ENCODE measurements at regions not wholly inside any gene's neighbourhood (a gene's known extent, or its start where the extent isn't known, plus 50 kb on each side); places are given as distances from the start of the nearest gene placed in this dataset.

- no peak overlapping the region for H3K27ac ChIP-seq
- no peaks in the 10 kb centered on the region for H4K20me1 ChIP-seq (ENCODE audit: insufficient read depth)
- no peaks in the 10 kb centered on the region for H3K9me3 ChIP-seq (ENCODE audit: low read depth)
- no peak for DNase-seq
- in situ Hi-C loops (cut with MboI): no loop called here
- H3K27me3 ChIP-seq (replicated peaks; ENCODE audit: insufficient read depth): no peaks in the 10 kb centered on the region
- 83 to 84% methylated on average over 10 of the region's 10 CpGs for WGBS, 2 experiments (ENCODE audit: low coverage in 1 of 2, low lambda C conversion rate in 2 of 2, missing lambda C conversion rate in 2 of 2)
- no peak overlapping the region for H2AFZ ChIP-seq
- H3K9ac ChIP-seq: no peak overlapping the region
- H3K36me3 ChIP-seq (ENCODE audit: low read depth): no peaks in the 10 kb centered on the region
- H3K4me1 ChIP-seq (ENCODE audit: insufficient read depth): no peaks in the 10 kb centered on the region
- no peak for TF ChIP-seq EZH2 (IDR thresholded peaks at IDR 0.05; ENCODE audit: insufficient read depth, poor library complexity, severe bottlenecking)
- no peak for TF ChIP-seq EZH2phosphoT487 (IDR thresholded peaks at IDR 0.05; ENCODE audit: insufficient read depth, low read depth)
- H3K4me2 ChIP-seq (ENCODE audit: unreplicated experiment): no peak overlapping the region
- no peaks in the 10 kb centered on the region for H3F3A ChIP-seq (ENCODE audit: insufficient read depth)
- no peaks in the 10 kb centered on the region for H3K9me2 ChIP-seq (ENCODE audit: insufficient read depth)
- no peaks in the 10 kb centered on the region for H3K79me2 ChIP-seq (ENCODE audit: insufficient read depth)
- H3K4me3 ChIP-seq: no peak overlapping the region
These were observed 110.2 kb downstream of the VAPA start for GRCh38 chr18:10023853-10024570.

- TF ChIP-seq EZH2phosphoT487 (IDR thresholded peaks at IDR 0.05; ENCODE audit: insufficient read depth, low read depth) (no peak), EZH2 (IDR thresholded peaks at IDR 0.05; ENCODE audit: insufficient read depth, poor library complexity, severe bottlenecking) (no peak)
- Histone ChIP-seq H3K27me3 (replicated peaks; ENCODE audit: insufficient read depth) (no peaks in the 10 kb centered on the region), H4K20me1 (ENCODE audit: insufficient read depth) (no peaks in the 10 kb centered on the region), H3K9me3 (ENCODE audit: low read depth) (no peaks in the 10 kb centered on the region), H3F3A (ENCODE audit: insufficient read depth) (no peaks in the 10 kb centered on the region), H3K4me3 (no peak overlapping the region), H3K27ac (no peak overlapping the region), H3K79me2 (ENCODE audit: insufficient read depth) (no peaks in the 10 kb centered on the region), H3K36me3 (ENCODE audit: low read depth) (no peaks in the 10 kb centered on the region), H2AFZ (no peak overlapping the region), H3K4me2 (ENCODE audit: unreplicated experiment) (no peak overlapping the region), H3K9ac (no peak overlapping the region), H3K9me2 (ENCODE audit: insufficient read depth) (no peaks in the 10 kb centered on the region), H3K4me1 (ENCODE audit: insufficient read depth) (no peaks in the 10 kb centered on the region)
- in situ Hi-C loops (cut with MboI): no loop called here
- 92 to 93% methylated on average over 15 of the region's 15 CpGs for WGBS, 2 experiments (ENCODE audit: low coverage in 1 of 2, low lambda C conversion rate in 2 of 2, missing lambda C conversion rate in 2 of 2)
- DNase-seq: no peak
These were observed 112.2 kb downstream of the VAPA start for GRCh38 chr18:10025711-10026670.

- no peaks in the 10 kb centered on the region for H3K27me3 ChIP-seq (replicated peaks; ENCODE audit: insufficient read depth)
- H2AFZ ChIP-seq: no peak overlapping the region
- no peak overlapping the region for H3K9ac ChIP-seq
- WGBS, 2 experiments (ENCODE audit: low coverage in 1 of 2, low lambda C conversion rate in 2 of 2, missing lambda C conversion rate in 2 of 2): 95% methylated on average over 4 of the region's 4 CpGs
- no peaks in the 10 kb centered on the region for H3K79me2 ChIP-seq (ENCODE audit: insufficient read depth)
- H3K4me2 ChIP-seq (ENCODE audit: unreplicated experiment): no peak overlapping the region
- no peak overlapping the region for H3K27ac ChIP-seq
- no peaks in the 10 kb centered on the region for H3K9me2 ChIP-seq (ENCODE audit: insufficient read depth)
- no peaks in the 10 kb centered on the region for H3F3A ChIP-seq (ENCODE audit: insufficient read depth)
- H3K36me3 ChIP-seq (ENCODE audit: low read depth): no peaks in the 10 kb centered on the region
- TF ChIP-seq EZH2 (IDR thresholded peaks at IDR 0.05; ENCODE audit: insufficient read depth, poor library complexity, severe bottlenecking) (no peak), EZH2phosphoT487 (IDR thresholded peaks at IDR 0.05; ENCODE audit: insufficient read depth, low read depth) (no peak)
- in situ Hi-C loops (cut with MboI): no loop called here
- no peaks in the 10 kb centered on the region for H3K9me3 ChIP-seq (ENCODE audit: low read depth)
- H4K20me1 ChIP-seq (ENCODE audit: insufficient read depth): no peaks in the 10 kb centered on the region
- H3K4me3 ChIP-seq: no peak overlapping the region
- no peak for DNase-seq
- no peaks in the 10 kb centered on the region for H3K4me1 ChIP-seq (ENCODE audit: insufficient read depth)
These were observed 113.2 kb downstream of the VAPA start for GRCh38 chr18:10027031-10027430.

GRCh38 chr18:10027461-10027860, 113.6 kb downstream of the VAPA start:
- Histone ChIP-seq H3K27ac (no peak overlapping the region), H3K27me3 (replicated peaks; ENCODE audit: insufficient read depth) (no peaks in the 10 kb centered on the region), H3K4me2 (ENCODE audit: unreplicated experiment) (no peak overlapping the region), H3K79me2 (ENCODE audit: insufficient read depth) (no peaks in the 10 kb centered on the region), H3F3A (ENCODE audit: insufficient read depth) (no peaks in the 10 kb centered on the region), H4K20me1 (ENCODE audit: insufficient read depth) (no peaks in the 10 kb centered on the region), H3K9me2 (ENCODE audit: insufficient read depth) (no peaks in the 10 kb centered on the region), H3K9ac (no peak overlapping the region), H2AFZ (no peak overlapping the region), H3K9me3 (ENCODE audit: low read depth) (no peaks in the 10 kb centered on the region), H3K4me1 (ENCODE audit: insufficient read depth) (no peaks in the 10 kb centered on the region), H3K36me3 (ENCODE audit: low read depth) (no peaks in the 10 kb centered on the region), H3K4me3 (no peak overlapping the region)
- no peak for TF ChIP-seq EZH2phosphoT487 (IDR thresholded peaks at IDR 0.05; ENCODE audit: insufficient read depth, low read depth)
- no peak for TF ChIP-seq EZH2 (IDR thresholded peaks at IDR 0.05; ENCODE audit: insufficient read depth, poor library complexity, severe bottlenecking)
- no peak for DNase-seq
- 98 to 100% methylated on average over 3 of the region's 3 CpGs for WGBS, 2 experiments (ENCODE audit: low coverage in 1 of 2, low lambda C conversion rate in 2 of 2, missing lambda C conversion rate in 2 of 2)
- in situ Hi-C loops (cut with MboI): no loop called here

Measured in GM23248 (cell line).